D341Med (cell line): ENCODE measurements at regions not wholly inside any gene's neighbourhood (a gene's known extent, or its start where the extent isn't known, plus 50 kb on each side); places are given as distances from the start of the nearest gene placed in this dataset.
A peak's percentile ranks its signal among the peaks of the same experiment; 100 is the strongest.
"Not testable (repeated sequence)": the region's sequence is repeated elsewhere in the genome, so short reads cannot be mapped to it uniquely, and the experiment has no call there.

Experiments used
- DNase-seq: peaks from one replicate; pipeline ENCODE4 v3.0.0; 2012; ENCODE audit warnings: low spot score

- DNase-seq, result no peak
Observed at GRCh38 chr6:109255087-109255486, 127.2 kb downstream of the CD164 start.

DNA sequence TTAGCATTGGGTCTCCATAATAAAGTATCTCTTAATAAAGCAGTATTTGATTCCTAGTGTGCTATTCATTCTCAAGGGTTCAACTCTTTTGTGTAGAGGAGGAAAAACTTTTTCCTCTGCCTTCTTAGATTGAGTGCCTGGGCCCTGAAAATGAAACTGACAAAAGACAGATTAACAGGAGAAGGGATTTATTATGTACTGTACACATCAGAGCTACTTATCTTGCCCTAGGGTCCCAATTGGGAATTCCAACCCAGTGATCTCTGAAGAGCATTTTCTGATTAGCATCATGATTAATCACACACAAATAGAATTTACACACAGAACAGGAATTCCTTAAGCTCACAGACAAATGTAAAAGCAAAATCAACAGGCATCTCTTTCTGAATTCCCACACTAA lies 128.9 kb downstream of the CD164 start:
- peak; percentile 40 for DNase-seq

DNA sequence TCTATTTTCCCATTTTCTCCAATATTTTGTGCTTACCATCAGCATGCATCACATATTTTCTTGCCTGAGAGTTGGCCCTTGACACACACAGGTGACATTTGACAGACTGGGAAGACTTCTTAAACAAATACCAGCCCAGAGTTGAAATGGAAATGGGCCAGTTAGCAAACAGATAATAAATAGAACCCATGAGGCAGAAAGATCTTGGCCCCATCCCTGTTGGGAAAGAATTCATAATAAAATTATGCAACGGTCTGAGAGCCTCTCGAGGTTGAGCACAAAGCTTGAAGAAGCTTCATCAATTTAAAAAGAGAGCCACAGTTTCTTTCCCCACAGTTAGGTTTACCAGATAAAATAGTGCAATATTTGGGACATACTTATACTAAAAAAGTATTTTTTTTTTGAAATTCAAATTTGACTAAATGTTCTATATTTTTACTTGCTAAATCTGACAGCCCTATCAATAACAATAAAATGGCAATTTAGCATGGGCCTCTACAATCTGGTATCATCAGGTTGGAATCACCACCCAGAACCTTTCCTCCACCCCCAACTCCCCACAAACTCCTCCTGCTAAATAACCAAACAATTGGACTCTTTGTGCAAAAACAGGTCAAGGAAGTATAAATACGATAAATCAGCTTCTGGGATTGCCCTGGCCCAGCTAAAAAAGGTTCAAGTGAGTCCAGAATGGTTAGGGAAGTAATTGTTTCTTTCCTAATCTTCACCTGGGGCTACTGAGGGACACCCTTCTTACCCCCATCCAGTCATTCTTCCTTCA lies 129.8 kb downstream of the CD164 start:
- DNase-seq, result no peak

- no peak for DNase-seq
Observed at GRCh38 chr6:109251839-109252238, 130.4 kb downstream of the CD164 start.

DNA sequence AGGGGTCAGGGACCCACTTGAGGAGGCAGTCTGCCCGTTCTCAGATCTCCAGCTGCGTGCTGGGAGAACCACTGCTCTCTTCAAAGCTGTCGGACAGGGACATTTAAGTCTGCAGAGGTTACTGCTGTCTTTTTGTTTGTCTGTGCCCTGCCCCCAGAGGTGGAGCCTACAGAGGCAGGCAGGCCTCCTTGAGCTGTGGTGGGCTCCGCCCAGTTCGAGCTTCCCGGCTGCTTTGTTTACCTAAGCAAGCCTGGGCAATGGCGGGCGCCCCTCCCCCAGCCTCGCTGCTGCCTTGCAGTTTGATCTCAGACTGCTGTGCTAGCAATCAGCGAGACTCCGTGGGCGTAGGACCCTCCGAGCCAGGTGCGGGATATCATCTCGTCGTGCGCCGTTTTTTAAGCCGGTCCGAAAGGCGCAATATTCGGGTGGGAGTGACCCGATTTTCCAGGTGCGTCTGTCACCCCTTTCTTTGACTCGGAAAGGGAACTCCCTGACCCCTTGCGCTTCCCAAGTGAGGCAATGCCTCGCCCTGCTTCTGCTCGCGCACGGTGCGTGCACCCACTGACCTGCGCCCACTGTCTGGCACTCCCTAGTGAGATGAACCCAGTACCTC lies 131.6 kb downstream of the CD164 start:
- DNase-seq, result not testable (repeated sequence)

- no peak for DNase-seq
Observed at GRCh38 chr6:109243863-109244825, 138.1 kb downstream of the CD164 start.

DNA sequence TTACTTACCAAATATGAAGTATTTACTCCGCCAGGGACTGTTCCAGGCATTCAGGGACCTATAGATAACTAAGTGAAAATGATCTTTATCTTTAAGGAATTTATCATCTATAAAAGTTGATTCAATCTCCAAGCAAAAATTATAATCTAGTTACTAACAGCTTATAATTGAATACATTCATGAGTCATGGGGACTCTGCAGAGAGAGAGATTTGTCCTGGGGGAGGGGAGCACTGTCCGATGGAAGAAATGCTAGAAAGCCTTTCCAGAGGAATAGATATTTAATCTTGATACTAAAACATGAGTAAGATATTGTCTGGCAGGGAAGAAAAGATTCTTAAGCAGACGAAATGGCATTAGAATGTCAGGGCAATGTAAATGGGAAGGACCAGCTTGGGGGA lies 139.3 kb downstream of the CD164 start:
- DNase-seq, result no peak

GRCh38 chr6:109242029-109242428 lies 140.2 kb downstream of the CD164 start:
- DNase-seq, result no peak

GRCh38 chr6:109241199-109241598 lies 141.1 kb downstream of the CD164 start:
- no peak for DNase-seq

GRCh38 chr6:109240370-109241084 lies 141.7 kb downstream of the CD164 start:
- DNase-seq, result no peak

GRCh38 chr6:109239651-109240321 lies 142.5 kb downstream of the CD164 start:
- no peak for DNase-seq

GRCh38 chr6:109239160-109239559 lies 143.1 kb downstream of the CD164 start:
- DNase-seq, result no peak

GRCh38 chr6:109238396-109238795 lies 143.1 kb downstream of the CEP57L1 start:
- no peak for DNase-seq

GRCh38 chr6:109237986-109238329 lies 142.7 kb downstream of the CEP57L1 start:
- DNase-seq, result no peak

GRCh38 chr6:109237077-109237985 lies 142.0 kb downstream of the CEP57L1 start:
- no peak for DNase-seq

GRCh38 chr6:109236115-109237076 lies 141.1 kb downstream of the CEP57L1 start:
- DNase-seq, result peak; percentile 45

GRCh38 chr6:109235481-109236038 lies 140.3 kb downstream of the CEP57L1 start:
- DNase-seq, result no peak

GRCh38 chr6:109230453-109230852 lies 135.1 kb downstream of the CEP57L1 start:
- no peak for DNase-seq

GRCh38 chr6:109229536-109229935 lies 134.2 kb downstream of the CEP57L1 start:
- DNase-seq, result no peak
